ENCODE measurements at regions not wholly inside any gene's neighbourhood (a gene's known extent, or its start where the extent isn't known, plus 50 kb on each side); places are given as distances from the start of the nearest gene placed in this dataset.

GRCh38 chr6:169986171-169986847 lies 234.9 kb downstream of the ERMARD start:
- Histone ChIP-seq H3K4me3 (ENCODE audit: low read length) (no peak overlapping the region), H3K9me3 (ENCODE audit: control insufficient read depth, insufficient read depth, low read length) (no peaks in the 10 kb centered on the region), H3K79me2 (ENCODE audit: control insufficient read depth, low read length) (no peaks in the 10 kb centered on the region), H3K27ac (ENCODE audit: low read depth, low read length) (no peak overlapping the region), H3K27me3 (ENCODE audit: control insufficient read depth, low read length) (no peaks in the 10 kb centered on the region), H3K4me2 (ENCODE audit: low read length) (no peak overlapping the region), H3K4me1 (ENCODE audit: control insufficient read depth, low read length) (peaks cover 25% of the 10 kb centered on the region), H3K9me2 (replicated peaks; ENCODE audit: control insufficient read depth, low read length) (no peaks in the 10 kb centered on the region), H3F3A (ENCODE audit: control insufficient read depth, insufficient read depth) (no peaks in the 10 kb centered on the region), H3K36me3 (ENCODE audit: control insufficient read depth, low read length) (no peaks in the 10 kb centered on the region), H4K20me1 (ENCODE audit: control insufficient read depth, insufficient read depth, low read depth, low read length) (no peaks in the 10 kb centered on the region)
- TF ChIP-seq CTCF (IDR thresholded peaks at IDR 0.05; ENCODE audit: low read depth, low read length, poor library complexity, severe bottlenecking), result no peak

DNA sequence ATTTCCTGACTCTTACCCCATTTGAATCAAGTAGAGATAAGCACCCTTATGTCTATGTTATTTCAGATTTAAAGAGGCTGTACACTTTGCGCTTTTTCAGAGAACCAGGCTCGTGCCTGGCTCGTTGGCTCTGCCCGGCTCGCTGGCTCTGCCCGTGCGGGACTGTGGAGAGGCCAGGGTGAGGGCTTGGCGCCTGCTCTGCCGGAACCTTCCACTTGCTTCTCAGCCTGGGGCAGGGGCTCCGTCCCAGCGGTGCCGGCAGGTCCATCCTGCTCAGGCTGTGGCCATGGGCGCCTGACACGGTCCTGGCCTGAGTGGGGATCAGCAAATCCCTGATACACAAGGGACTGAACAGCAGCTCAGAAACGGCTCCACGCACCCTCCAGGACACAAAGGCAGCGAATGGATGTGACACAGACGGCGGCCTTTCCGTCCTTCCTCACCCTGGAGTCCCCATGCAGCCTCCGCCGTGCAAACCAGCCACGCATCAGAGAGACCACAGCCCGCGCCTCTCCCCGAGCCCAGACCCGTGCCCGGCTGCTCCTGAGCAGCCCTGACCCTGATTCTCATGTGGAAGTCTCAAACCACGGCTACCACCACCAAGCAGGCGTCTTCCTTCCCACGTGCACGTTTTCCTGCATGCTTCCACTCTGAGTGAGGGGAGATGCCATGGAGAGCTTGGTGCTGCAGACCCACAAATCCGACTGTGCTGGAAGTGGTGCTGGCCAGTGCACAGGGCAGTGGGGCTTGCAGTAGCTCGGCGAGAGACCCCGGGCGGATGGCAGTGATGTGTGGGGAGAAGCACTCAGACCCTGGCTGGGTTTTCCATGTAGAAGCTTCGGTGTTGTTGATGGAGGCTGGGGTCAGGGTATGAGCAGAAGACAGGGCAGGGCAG lies 233.9 kb downstream of the ERMARD start:
- H3F3A ChIP-seq (ENCODE audit: control insufficient read depth, insufficient read depth), result no peaks in the 10 kb centered on the region
- no peaks in the 10 kb centered on the region for H3K79me2 ChIP-seq (ENCODE audit: control insufficient read depth, low read length)
- no peak overlapping the region for H3K27ac ChIP-seq (ENCODE audit: low read depth, low read length)
- no peaks in the 10 kb centered on the region for H3K9me2 ChIP-seq (replicated peaks; ENCODE audit: control insufficient read depth, low read length)
- H3K4me3 ChIP-seq (ENCODE audit: low read length), result no peak overlapping the region
- no peaks in the 10 kb centered on the region for H3K9me3 ChIP-seq (ENCODE audit: control insufficient read depth, insufficient read depth, low read length)
- H3K27me3 ChIP-seq (ENCODE audit: control insufficient read depth, low read length), result no peaks in the 10 kb centered on the region
- H3K4me2 ChIP-seq (ENCODE audit: low read length), result no peak overlapping the region
- H3K4me1 ChIP-seq (ENCODE audit: control insufficient read depth, low read length), result peaks cover 16% of the 10 kb centered on the region
- no peaks in the 10 kb centered on the region for H3K36me3 ChIP-seq (ENCODE audit: control insufficient read depth, low read length)
- TF ChIP-seq EZH2phosphoT487 (IDR thresholded peaks at IDR 0.05; ENCODE audit: borderline replicate concordance, low read length) (no peak), CTCF (IDR thresholded peaks at IDR 0.05; ENCODE audit: low read depth, low read length, poor library complexity, severe bottlenecking) (no peak)
- H4K20me1 ChIP-seq (ENCODE audit: control insufficient read depth, insufficient read depth, low read depth, low read length), result no peaks in the 10 kb centered on the region

- no peak overlapping the region for H3K4me3 ChIP-seq (ENCODE audit: low read length)
- H3K4me2 ChIP-seq (ENCODE audit: low read length), result no peak overlapping the region
- H3F3A ChIP-seq (ENCODE audit: control insufficient read depth, insufficient read depth), result no peaks in the 10 kb centered on the region
- TF ChIP-seq EZH2phosphoT487 (IDR thresholded peaks at IDR 0.05; ENCODE audit: borderline replicate concordance, low read length) (no peak), CTCF (IDR thresholded peaks at IDR 0.05; ENCODE audit: low read depth, low read length, poor library complexity, severe bottlenecking) (no peak)
- H3K9me3 ChIP-seq (ENCODE audit: control insufficient read depth, insufficient read depth, low read length), result no peaks in the 10 kb centered on the region
- no peaks in the 10 kb centered on the region for H3K36me3 ChIP-seq (ENCODE audit: control insufficient read depth, low read length)
- H3K4me1 ChIP-seq (ENCODE audit: control insufficient read depth, low read length), result peaks cover 7% of the 10 kb centered on the region
- H4K20me1 ChIP-seq (ENCODE audit: control insufficient read depth, insufficient read depth, low read depth, low read length), result no peaks in the 10 kb centered on the region
- no peaks in the 10 kb centered on the region for H3K79me2 ChIP-seq (ENCODE audit: control insufficient read depth, low read length)
- H3K27ac ChIP-seq (ENCODE audit: low read depth, low read length), result no peak overlapping the region
- no peaks in the 10 kb centered on the region for H3K27me3 ChIP-seq (ENCODE audit: control insufficient read depth, low read length)
- H3K9me2 ChIP-seq (replicated peaks; ENCODE audit: control insufficient read depth, low read length), result no peaks in the 10 kb centered on the region
Measured at GRCh38 chr6:169984181-169985120, 233.0 kb downstream of the ERMARD start.
